ENCODE measurements at regions not wholly inside any gene's neighbourhood (a gene's known extent, or its start where the extent isn't known, plus 50 kb on each side); places are given as distances from the start of the nearest gene placed in this dataset.

DNA sequence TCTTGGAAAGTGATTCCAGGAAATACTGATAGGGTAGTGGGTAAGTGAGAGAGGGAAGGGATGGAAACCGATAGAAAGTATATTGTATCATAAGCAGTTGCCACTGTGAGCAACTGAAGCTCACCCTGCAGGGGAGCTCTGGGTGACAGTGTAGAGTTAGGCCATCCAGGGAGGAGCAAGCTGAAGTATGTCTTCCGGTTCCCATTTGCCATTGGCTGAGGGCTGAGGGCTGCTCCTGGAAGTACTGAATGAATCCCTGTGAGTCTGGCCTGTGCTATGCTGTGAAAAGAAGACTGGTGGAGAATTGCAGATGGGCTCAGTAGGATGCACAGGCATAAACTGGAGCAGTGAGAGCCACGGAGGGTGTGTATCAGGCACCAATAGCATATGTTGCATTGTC is 348.3 kb downstream of the MFSD1 start:
- no peak for DNase-seq
- H3K4me1 ChIP-seq, result no peaks in the 10 kb centered on the region
- H3K4me3 ChIP-seq, result no peak overlapping the region
- intact Hi-C loops (cut with micrococcal nuclease), result no loop called here
- TF ChIP-seq, protein P1, sequence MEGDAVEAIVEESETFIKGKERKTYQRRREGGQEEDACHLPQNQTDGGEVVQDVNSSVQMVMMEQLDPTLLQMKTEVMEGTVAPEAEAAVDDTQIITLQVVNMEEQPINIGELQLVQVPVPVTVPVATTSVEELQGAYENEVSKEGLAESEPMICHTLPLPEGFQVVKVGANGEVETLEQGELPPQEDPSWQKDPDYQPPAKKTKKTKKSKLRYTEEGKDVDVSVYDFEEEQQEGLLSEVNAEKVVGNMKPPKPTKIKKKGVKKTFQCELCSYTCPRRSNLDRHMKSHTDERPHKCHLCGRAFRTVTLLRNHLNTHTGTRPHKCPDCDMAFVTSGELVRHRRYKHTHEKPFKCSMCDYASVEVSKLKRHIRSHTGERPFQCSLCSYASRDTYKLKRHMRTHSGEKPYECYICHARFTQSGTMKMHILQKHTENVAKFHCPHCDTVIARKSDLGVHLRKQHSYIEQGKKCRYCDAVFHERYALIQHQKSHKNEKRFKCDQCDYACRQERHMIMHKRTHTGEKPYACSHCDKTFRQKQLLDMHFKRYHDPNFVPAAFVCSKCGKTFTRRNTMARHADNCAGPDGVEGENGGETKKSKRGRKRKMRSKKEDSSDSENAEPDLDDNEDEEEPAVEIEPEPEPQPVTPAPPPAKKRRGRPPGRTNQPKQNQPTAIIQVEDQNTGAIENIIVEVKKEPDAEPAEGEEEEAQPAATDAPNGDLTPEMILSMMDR (IDR thresholded peaks at IDR 0.05; ENCODE audit: borderline replicate concordance), result no peak
- no peaks in the 10 kb centered on the region for H3K9me3 ChIP-seq (replicated peaks)
- H3K27me3 ChIP-seq (ENCODE audit: low read depth), result no peaks in the 10 kb centered on the region
- H3K36me3 ChIP-seq, result no peaks in the 10 kb centered on the region
- no peak overlapping the region for H3K27ac ChIP-seq (replicated peaks)

DNA sequence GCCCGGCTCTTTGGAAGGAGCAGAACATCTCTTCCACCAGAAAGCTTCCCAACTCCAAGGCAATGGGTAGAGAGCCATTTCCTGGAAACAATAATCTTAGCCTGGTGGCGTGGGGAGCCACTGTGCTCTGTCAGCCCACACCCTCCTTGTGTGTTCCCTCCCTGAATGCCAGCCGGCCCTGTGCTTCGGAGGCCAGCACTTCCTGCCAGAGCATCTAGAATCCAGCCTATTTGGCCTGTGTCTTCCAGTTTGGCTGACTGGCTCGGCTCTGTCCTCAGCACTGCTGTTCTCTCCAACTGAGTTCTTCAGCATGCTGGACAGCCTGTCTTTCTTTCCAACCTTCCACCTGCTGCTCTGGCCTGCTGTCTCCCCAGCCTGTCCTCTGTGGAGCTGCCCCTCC is 349.3 kb downstream of the MFSD1 start:
- no peak overlapping the region for H3K4me3 ChIP-seq
- H3K9me3 ChIP-seq (replicated peaks), result no peaks in the 10 kb centered on the region
- no peaks in the 10 kb centered on the region for H3K4me1 ChIP-seq
- DNase-seq, result no peak
- TF ChIP-seq, protein P1 (IDR thresholded peaks at IDR 0.05; ENCODE audit: borderline replicate concordance), result no peak
- intact Hi-C loops (cut with micrococcal nuclease), result no loop called here
- H3K27ac ChIP-seq (replicated peaks), result no peak overlapping the region
- H3K27me3 ChIP-seq (ENCODE audit: low read depth), result no peaks in the 10 kb centered on the region
- no peaks in the 10 kb centered on the region for H3K36me3 ChIP-seq

DNA sequence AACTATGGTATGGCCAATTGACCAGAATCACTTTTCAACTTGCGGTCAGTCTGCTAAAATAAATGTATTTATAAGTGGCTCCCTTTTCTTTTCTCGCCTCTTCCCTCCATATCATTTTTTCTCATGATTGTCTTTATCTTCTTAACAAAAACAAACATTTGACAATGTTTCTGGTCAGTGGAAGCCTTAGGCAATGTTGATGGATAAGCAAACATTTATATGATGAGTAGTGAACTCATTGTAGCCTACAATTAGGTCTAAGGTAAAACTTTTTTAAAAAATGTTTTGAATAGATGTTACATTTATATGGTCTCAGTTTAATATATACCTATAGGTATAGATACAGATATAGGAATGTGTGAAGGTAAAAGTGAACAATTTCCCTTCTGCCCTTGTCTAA is 355.4 kb downstream of the MFSD1 start:
- no peak for DNase-seq
- Histone ChIP-seq H3K27ac (replicated peaks) (no peak overlapping the region), H3K4me3 (no peak overlapping the region), H3K27me3 (ENCODE audit: low read depth) (no peaks in the 10 kb centered on the region), H3K36me3 (no peaks in the 10 kb centered on the region), H3K9me3 (replicated peaks) (no peaks in the 10 kb centered on the region), H3K4me1 (no peaks in the 10 kb centered on the region)
- intact Hi-C loops (cut with micrococcal nuclease), result no loop called here
- TF ChIP-seq, protein P1 (IDR thresholded peaks at IDR 0.05; ENCODE audit: borderline replicate concordance), result no peak

DNA sequence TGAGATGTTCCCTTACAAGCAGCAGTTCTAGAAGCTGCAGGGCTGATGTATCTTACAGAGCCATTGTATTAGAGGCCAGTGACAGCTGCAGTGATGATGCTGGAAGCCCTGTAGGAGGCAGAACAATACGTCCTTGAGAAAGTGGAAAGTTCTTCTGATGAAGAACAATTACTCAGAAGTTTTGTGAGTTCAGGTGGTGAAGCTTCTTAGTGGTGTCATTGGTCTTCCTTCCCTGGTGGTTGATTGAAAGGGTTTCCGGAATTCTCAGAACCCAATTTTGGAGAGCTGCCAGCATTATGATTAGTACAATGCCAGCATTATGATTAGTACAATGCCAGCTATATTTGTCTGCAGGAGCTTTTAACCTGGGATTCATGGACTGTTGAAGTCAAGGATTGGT is 356.4 kb downstream of the MFSD1 start:
- intact Hi-C loops (cut with micrococcal nuclease), result no loop called here
- no peaks in the 10 kb centered on the region for H3K36me3 ChIP-seq
- H3K9me3 ChIP-seq (replicated peaks), result no peaks in the 10 kb centered on the region
- DNase-seq, result no peak
- TF ChIP-seq, protein P1 (IDR thresholded peaks at IDR 0.05; ENCODE audit: borderline replicate concordance), result no peak
- H3K4me3 ChIP-seq, result no peak overlapping the region
- no peak overlapping the region for H3K27ac ChIP-seq (replicated peaks)
- no peaks in the 10 kb centered on the region for H3K4me1 ChIP-seq
- H3K27me3 ChIP-seq (ENCODE audit: low read depth), result no peaks in the 10 kb centered on the region

DNA sequence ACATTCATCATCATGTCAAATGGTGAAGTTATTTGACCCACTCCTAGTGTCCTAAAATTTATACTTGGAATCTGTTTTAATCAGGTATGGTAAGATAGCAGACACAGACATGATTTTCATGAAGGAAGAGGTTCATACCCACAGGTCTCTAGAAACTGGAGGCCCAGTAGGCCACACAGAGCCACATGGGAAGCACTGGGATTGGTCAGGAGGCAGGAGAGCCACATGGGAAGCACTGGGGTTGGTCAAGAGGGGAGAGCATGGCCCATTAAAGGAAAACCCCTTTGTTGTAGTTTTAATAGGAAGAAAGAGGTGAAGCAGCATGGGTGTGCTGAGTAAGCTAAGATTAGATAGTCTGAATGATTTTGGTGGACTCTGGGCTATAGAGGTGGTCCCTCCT is 356.9 kb downstream of the MFSD1 start:
- intact Hi-C loops (cut with micrococcal nuclease), result no loop called here
- DNase-seq, result no peak
- TF ChIP-seq, protein P1 (IDR thresholded peaks at IDR 0.05; ENCODE audit: borderline replicate concordance), result no peak
- H3K9me3 ChIP-seq (replicated peaks), result no peaks in the 10 kb centered on the region
- no peak overlapping the region for H3K27ac ChIP-seq (replicated peaks)
- H3K4me1 ChIP-seq, result no peaks in the 10 kb centered on the region
- no peaks in the 10 kb centered on the region for H3K27me3 ChIP-seq (ENCODE audit: low read depth)
- H3K36me3 ChIP-seq, result no peaks in the 10 kb centered on the region
- H3K4me3 ChIP-seq, result no peak overlapping the region

DNA sequence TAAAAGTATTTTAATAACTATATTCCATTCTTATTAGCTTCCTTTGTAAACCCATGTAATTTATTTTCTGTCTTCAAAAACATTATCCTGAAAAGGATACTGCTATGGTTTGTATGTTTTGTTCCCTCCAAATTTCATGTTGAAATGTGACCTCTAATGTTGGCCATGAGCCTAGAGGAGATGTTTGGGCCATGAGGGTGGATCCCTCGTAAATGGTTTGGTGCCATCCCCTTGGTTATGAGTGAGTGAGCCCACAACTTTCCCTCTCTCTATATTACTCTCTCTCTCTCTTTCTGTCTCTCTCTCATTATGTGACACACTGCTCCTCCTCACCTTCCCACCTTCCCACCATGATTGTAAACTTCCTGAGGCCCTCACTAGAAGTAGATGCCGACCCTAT is 357.7 kb downstream of the MFSD1 start:
- TF ChIP-seq, protein P1 (IDR thresholded peaks at IDR 0.05; ENCODE audit: borderline replicate concordance), result no peak
- H3K36me3 ChIP-seq, result no peaks in the 10 kb centered on the region
- intact Hi-C loops (cut with micrococcal nuclease), result no loop called here
- no peaks in the 10 kb centered on the region for H3K9me3 ChIP-seq (replicated peaks)
- H3K4me1 ChIP-seq, result no peaks in the 10 kb centered on the region
- no peak overlapping the region for H3K27ac ChIP-seq (replicated peaks)
- no peak overlapping the region for H3K4me3 ChIP-seq
- no peaks in the 10 kb centered on the region for H3K27me3 ChIP-seq (ENCODE audit: low read depth)
- no peak for DNase-seq
